Activated B cell treated with CpG ODN at 0.5 μM for 24 hours (primary cell): ENCODE measurements at regions not wholly inside any gene's neighbourhood (a gene's known extent, or its start where the extent isn't known, plus 50 kb on each side); places are given as distances from the start of the nearest gene placed in this dataset.

Experiments
- ATAC-seq: fragments of 200-7000 bp; cut with Tn5 transposase; one replicate; pipeline ENCODE4 v1.10.0; 2021; ENCODE audit warnings: low read depth, mild to moderate bottlenecking, moderate library complexity
- CTCF ChIA-PET: fragments of 350-600 bp; sonication (Branson Sonifier 250); formaldehyde crosslinking; loops from one replicate; lab custom pipeline; 2021; ENCODE audit warnings: antibody characterized with exemption; lab: Charles Lee
- POLR2A ChIA-PET: fragments of 350-600 bp; sonication (Branson Sonifier 250); formaldehyde crosslinking; loops from one replicate; lab custom pipeline; 2021; ENCODE audit warnings: antibody characterized with exemption; lab: Charles Lee
- DNase-seq: peaks from one replicate; pipeline ENCODE4 v3.0.0; 2022
- H3K27ac Mint-ChIP-seq: one replicate; pipeline ENCODE4 v1.8.0; 2020; ENCODE audit warnings: mixed read lengths
- H3K27me3 Mint-ChIP-seq: one replicate; pipeline ENCODE4 v1.8.0; 2021; ENCODE audit warnings: mixed read lengths
- H3K36me3 Mint-ChIP-seq: one replicate; pipeline ENCODE4 v1.8.0; 2021; ENCODE audit warnings: low read depth, mixed read lengths
- H3K4me1 Mint-ChIP-seq: one replicate; pipeline ENCODE4 v1.8.0; 2021; ENCODE audit warnings: mixed read lengths
- H3K4me3 Mint-ChIP-seq: one replicate; pipeline ENCODE4 v1.8.0; 2020; ENCODE audit warnings: mild to moderate bottlenecking, mixed read lengths
- H3K9me3 Mint-ChIP-seq: one replicate; pipeline ENCODE4 v1.8.0; 2020; ENCODE audit warnings: mixed read lengths
- intact Hi-C: fragments of 100-400 bp; cut with micrococcal nuclease; formaldehyde crosslinking; loops from one replicate; pipeline ENCODE4 v1.15.1; 2024
- TF ChIP-seq, protein P1 (sequence below): fragments of 200-600 bp; IDR thresholded peaks from one replicate; pipeline ENCODE4 v1.8.0; 2022; ENCODE audit warnings: antibody characterized with exemption, mild to moderate bottlenecking

DNA sequence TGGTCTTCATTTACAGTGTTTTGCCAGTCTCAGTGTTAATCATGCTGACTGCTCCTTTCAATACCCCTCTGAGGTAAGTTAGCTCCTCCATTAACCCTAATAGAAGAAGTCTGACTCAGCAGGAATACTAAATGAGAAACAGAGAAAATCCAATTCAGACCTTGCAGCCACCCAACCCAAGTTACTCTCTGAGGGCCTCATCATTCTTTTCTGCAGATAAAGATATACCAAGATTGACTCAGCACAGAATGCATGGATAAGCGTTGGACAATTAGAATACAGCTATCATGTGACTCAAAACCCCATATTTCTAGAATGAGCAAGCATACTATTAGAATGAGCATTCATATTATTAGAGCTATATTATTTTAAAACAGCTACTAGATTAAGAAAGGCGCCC is 389.1 kb upstream of the SGO1 start:
- intact Hi-C loops = no loop called here
- ATAC-seq (no peak), DNase-seq (no peak)
- Mint-ChIP-seq H3K4me1 (no peaks in the 10 kb centered on the region), H3K4me3 (no peak overlapping the region), H3K9me3 (no peaks in the 10 kb centered on the region), H3K36me3 (no peaks in the 10 kb centered on the region), H3K27me3 (no peaks in the 10 kb centered on the region), H3K27ac (no peak overlapping the region)
- POLR2A ChIA-PET = no interaction called here
- CTCF ChIA-PET = no interaction called here
- TF ChIP-seq, protein P1, sequence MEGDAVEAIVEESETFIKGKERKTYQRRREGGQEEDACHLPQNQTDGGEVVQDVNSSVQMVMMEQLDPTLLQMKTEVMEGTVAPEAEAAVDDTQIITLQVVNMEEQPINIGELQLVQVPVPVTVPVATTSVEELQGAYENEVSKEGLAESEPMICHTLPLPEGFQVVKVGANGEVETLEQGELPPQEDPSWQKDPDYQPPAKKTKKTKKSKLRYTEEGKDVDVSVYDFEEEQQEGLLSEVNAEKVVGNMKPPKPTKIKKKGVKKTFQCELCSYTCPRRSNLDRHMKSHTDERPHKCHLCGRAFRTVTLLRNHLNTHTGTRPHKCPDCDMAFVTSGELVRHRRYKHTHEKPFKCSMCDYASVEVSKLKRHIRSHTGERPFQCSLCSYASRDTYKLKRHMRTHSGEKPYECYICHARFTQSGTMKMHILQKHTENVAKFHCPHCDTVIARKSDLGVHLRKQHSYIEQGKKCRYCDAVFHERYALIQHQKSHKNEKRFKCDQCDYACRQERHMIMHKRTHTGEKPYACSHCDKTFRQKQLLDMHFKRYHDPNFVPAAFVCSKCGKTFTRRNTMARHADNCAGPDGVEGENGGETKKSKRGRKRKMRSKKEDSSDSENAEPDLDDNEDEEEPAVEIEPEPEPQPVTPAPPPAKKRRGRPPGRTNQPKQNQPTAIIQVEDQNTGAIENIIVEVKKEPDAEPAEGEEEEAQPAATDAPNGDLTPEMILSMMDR = no peak

DNA sequence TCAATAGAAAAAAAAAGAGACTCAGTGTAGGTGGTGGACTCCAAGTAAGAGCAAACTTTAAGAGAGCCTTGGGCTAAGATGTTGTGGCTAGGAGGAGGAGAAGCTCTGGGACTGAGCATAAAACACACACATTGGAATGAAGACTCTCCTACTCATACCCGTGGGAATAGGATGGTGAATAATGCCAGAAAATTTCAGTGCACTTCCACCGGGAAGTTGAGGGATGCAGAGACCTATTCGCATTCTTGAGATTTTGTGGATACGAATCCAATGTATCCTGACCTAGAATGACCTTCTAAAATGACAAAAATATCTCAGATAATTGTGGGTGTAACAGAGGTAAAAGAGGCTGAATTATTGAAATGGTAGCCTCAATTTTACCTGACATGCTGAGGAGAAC is 388.7 kb upstream of the SGO1 start:
- Mint-ChIP-seq H3K27ac (no peak overlapping the region), H3K4me1 (no peaks in the 10 kb centered on the region), H3K9me3 (no peaks in the 10 kb centered on the region), H3K36me3 (no peaks in the 10 kb centered on the region), H3K27me3 (no peaks in the 10 kb centered on the region), H3K4me3 (no peak overlapping the region)
- POLR2A ChIA-PET = no interaction called here
- intact Hi-C loops = no loop called here
- DNase-seq = no peak
- CTCF ChIA-PET = no interaction called here
- no peak for ATAC-seq
- TF ChIP-seq, protein P1 = no peak

DNA sequence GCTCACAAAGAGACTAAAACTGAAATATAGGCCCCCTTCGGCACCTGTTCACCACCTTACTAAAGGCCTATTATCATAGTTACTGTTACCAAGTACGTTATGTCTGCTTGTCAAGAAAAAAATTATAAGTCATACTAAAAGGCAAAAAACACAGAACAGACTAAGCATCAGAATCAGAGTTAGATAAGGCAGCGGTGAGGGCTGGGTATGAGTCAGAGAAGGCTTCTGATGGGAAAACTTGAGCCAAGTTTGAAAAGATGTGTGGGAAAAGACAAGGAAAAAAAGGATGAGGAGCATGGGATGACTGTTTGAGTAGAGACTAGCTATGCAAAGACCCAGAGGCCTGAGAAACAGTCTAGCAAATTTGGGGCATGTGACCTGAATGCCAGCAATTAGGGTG is 387.2 kb upstream of the SGO1 start:
- intact Hi-C loops = no loop called here
- no peak for DNase-seq
- H3K27me3 Mint-ChIP-seq = no peaks in the 10 kb centered on the region
- no peak overlapping the region for H3K4me3 Mint-ChIP-seq
- H3K27ac Mint-ChIP-seq = no peak overlapping the region
- POLR2A ChIA-PET = no interaction called here
- CTCF ChIA-PET = no interaction called here
- TF ChIP-seq, protein P1 = no peak
- no peak for ATAC-seq
- H3K4me1 Mint-ChIP-seq = no peaks in the 10 kb centered on the region
- H3K9me3 Mint-ChIP-seq = peaks cover 2% of the 10 kb centered on the region
- no peaks in the 10 kb centered on the region for H3K36me3 Mint-ChIP-seq

DNA sequence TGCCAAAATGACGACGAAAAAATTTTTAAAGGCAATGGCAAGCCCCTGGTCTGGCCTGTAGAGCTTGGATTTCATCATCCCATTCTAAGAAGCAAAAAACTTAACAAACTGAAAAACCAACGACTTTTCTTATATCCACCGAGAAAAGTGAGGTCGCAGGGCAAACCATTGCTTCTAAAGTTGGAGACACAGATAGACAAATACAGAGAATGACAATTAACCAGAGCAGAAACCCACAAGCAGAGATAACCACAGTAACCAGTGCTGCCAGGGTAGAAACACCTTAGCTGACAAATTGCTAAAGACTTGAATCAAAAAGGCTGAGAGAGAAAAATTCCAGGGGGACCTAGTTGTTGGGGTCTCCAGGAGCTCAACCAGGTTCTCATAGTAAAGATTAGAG is 386.5 kb upstream of the SGO1 start:
- Mint-ChIP-seq H3K36me3 (no peaks in the 10 kb centered on the region), H3K4me3 (no peak overlapping the region), H3K9me3 (peaks cover 2% of the 10 kb centered on the region), H3K4me1 (no peaks in the 10 kb centered on the region), H3K27ac (no peak overlapping the region), H3K27me3 (no peaks in the 10 kb centered on the region)
- POLR2A ChIA-PET = no interaction called here
- no peak for ATAC-seq
- TF ChIP-seq, protein P1 = no peak
- CTCF ChIA-PET = no interaction called here
- intact Hi-C loops = no loop called here
- no peak for DNase-seq

DNA sequence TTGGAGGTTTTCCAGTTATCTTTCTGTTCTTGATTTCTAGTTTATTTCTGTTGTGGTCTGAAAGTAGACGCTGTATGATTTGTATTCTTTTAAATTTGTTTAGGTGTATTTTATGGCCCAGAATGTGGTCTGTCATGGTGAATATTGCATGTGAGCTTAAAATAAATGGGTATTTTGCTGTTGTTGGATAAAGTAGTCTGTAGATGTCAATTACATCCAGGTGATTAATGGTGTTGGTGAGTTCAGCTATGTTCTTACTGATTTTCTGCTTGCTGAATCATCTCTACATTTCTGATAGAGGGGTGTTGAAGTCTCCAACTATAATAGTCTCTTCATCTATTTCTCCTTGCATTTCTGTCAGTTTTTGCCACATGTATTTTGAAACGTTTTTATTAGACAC is 383.3 kb upstream of the SGO1 start:
- no peaks in the 10 kb centered on the region for H3K27me3 Mint-ChIP-seq
- H3K4me3 Mint-ChIP-seq = no peak overlapping the region
- POLR2A ChIA-PET = no interaction called here
- TF ChIP-seq, protein P1 = no peak
- DNase-seq (no peak), ATAC-seq (no peak)
- CTCF ChIA-PET = no interaction called here
- no peak overlapping the region for H3K27ac Mint-ChIP-seq
- no peaks in the 10 kb centered on the region for H3K36me3 Mint-ChIP-seq
- peaks cover 2% of the 10 kb centered on the region for H3K9me3 Mint-ChIP-seq
- intact Hi-C loops = no loop called here
- H3K4me1 Mint-ChIP-seq = no peaks in the 10 kb centered on the region
